Smooth muscle cell (in vitro differentiated cells): ENCODE measurements at regions not wholly inside any gene's neighbourhood (a gene's known extent, or its start where the extent isn't known, plus 50 kb on each side); places are given as distances from the start of the nearest gene placed in this dataset.

ENCODE experiments used
- DNase-seq: peaks from one replicate; lab custom pipeline; 2025; ENCODE audit not compliant: unreplicated experiment; lab: John Stamatoyannopoulos, UW
- H2AFZ ChIP-seq: fragments of 200-600 bp; sonication (generic); 2 replicates; pipeline ENCODE4 v1.6.0; 2016; ENCODE audit warnings: antibody characterized with exemption, low read depth, mild to moderate bottlenecking
- H3F3A ChIP-seq: fragments of 200-600 bp; sonication (generic); 2 replicates; pipeline ENCODE4 v1.6.0; 2017; ENCODE audit warnings: antibody characterized with exemption, low read depth
- H3K27ac ChIP-seq: fragments of 200-600 bp; sonication (generic); 2 replicates; pipeline ENCODE4 v1.5.1; 2016; ENCODE audit warnings: low read depth, mild to moderate bottlenecking
- H3K27me3 ChIP-seq: fragments of 200-600 bp; sonication (generic); 2 replicates; pipeline ENCODE4 v1.6.1; 2016; ENCODE audit warnings: low read depth, mild to moderate bottlenecking
- H3K36me3 ChIP-seq: fragments of 200-600 bp; sonication (generic); 2 replicates; pipeline ENCODE4 v1.5.1; 2016; ENCODE audit warnings: low read depth
- H3K4me1 ChIP-seq: fragments of 200-600 bp; sonication (generic); 2 replicates; pipeline ENCODE4 v1.5.1; 2016; ENCODE audit warnings: low read depth
- H3K4me2 ChIP-seq: fragments of 200-600 bp; sonication (generic); 2 replicates; pipeline ENCODE4 v1.6.0; 2016; ENCODE audit warnings: mild to moderate bottlenecking
- H3K4me3 ChIP-seq: fragments of 200-600 bp; sonication (generic); 2 replicates; pipeline ENCODE4 v1.5.1; 2016; ENCODE audit warnings: mild to moderate bottlenecking
- H3K79me2 ChIP-seq: fragments of 200-600 bp; sonication (generic); 2 replicates; pipeline ENCODE4 v1.6.0; 2016; ENCODE audit warnings: low read depth, mild to moderate bottlenecking
- H3K9ac ChIP-seq: fragments of 200-600 bp; sonication (generic); 2 replicates; pipeline ENCODE4 v1.6.0; 2016; ENCODE audit warnings: low read depth
- H3K9me3 ChIP-seq: fragments of 200-600 bp; sonication (generic); replicated peaks from 2 replicates; pipeline ENCODE4 v1.5.1; 2016; ENCODE audit warnings: low read depth
- H4K20me1 ChIP-seq: fragments of 200-600 bp; sonication (generic); 2 replicates; pipeline ENCODE4 v1.6.0; 2016; ENCODE audit warnings: low read depth
- WGBS: methylation state at CpG from one replicate; pipeline ENCODE4 v1.1.7; 2016; ENCODE audit warnings: low lambda C conversion rate; 5-methylcytosine and 5-hydroxymethylcytosine counted together
- TF ChIP-seq, protein P1 (sequence below): fragments of 200-600 bp; sonication (generic); IDR thresholded peaks from 2 replicates; pipeline ENCODE4 v1.5.1; 2017; ENCODE audit warnings: borderline replicate concordance, mild to moderate bottlenecking, antibody characterized with exemption; ENCODE audit not compliant: insufficient read depth, poor library complexity, severe bottlenecking

- H3K27me3 ChIP-seq: no peaks in the 10 kb centered on the region
- no peak overlapping the region for H2AFZ ChIP-seq
Observed at GRCh38 chr11:104337273-104337672, 173.3 kb upstream of the PDGFD start.

GRCh38 chr11:104333977-104334376 is 170.0 kb upstream of the PDGFD start:
- no peak overlapping the region for H3K4me2 ChIP-seq
- TF ChIP-seq, protein P1, sequence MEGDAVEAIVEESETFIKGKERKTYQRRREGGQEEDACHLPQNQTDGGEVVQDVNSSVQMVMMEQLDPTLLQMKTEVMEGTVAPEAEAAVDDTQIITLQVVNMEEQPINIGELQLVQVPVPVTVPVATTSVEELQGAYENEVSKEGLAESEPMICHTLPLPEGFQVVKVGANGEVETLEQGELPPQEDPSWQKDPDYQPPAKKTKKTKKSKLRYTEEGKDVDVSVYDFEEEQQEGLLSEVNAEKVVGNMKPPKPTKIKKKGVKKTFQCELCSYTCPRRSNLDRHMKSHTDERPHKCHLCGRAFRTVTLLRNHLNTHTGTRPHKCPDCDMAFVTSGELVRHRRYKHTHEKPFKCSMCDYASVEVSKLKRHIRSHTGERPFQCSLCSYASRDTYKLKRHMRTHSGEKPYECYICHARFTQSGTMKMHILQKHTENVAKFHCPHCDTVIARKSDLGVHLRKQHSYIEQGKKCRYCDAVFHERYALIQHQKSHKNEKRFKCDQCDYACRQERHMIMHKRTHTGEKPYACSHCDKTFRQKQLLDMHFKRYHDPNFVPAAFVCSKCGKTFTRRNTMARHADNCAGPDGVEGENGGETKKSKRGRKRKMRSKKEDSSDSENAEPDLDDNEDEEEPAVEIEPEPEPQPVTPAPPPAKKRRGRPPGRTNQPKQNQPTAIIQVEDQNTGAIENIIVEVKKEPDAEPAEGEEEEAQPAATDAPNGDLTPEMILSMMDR: peak; percentile 29
- H3K9me3 ChIP-seq: no peaks in the 10 kb centered on the region

More at GRCh38 chr11:104337273-104337672, 173.3 kb upstream of the PDGFD start:
- H3K27ac ChIP-seq: peak overlapping the region; percentile 89
- H3K9ac ChIP-seq: no peak overlapping the region
- H3F3A ChIP-seq: no peaks in the 10 kb centered on the region
- no peak for DNase-seq
- TF ChIP-seq, protein P1: no peak
- H3K36me3 ChIP-seq: no peaks in the 10 kb centered on the region
- H3K9me3 ChIP-seq: no peaks in the 10 kb centered on the region
- no peak overlapping the region for H3K4me2 ChIP-seq
- H3K4me1 ChIP-seq: peaks cover 6% of the 10 kb centered on the region
- no peaks in the 10 kb centered on the region for H4K20me1 ChIP-seq
- H3K79me2 ChIP-seq: no peaks in the 10 kb centered on the region
- H3K4me3 ChIP-seq: no peak overlapping the region
- whole genome bisulfite sequencing: 82% methylated on average over 3 of the region's 3 CpGs

GRCh38 chr11:104332110-104332509 is 168.2 kb upstream of the PDGFD start:
- DNase-seq: no peak

More at GRCh38 chr11:104333977-104334376, 170.0 kb upstream of the PDGFD start:
- Histone ChIP-seq H3K9ac (no peak overlapping the region), H3F3A (no peaks in the 10 kb centered on the region), H3K79me2 (no peaks in the 10 kb centered on the region), H3K4me3 (no peak overlapping the region), H3K27me3 (no peaks in the 10 kb centered on the region), H3K36me3 (no peaks in the 10 kb centered on the region), H2AFZ (no peak overlapping the region), H4K20me1 (no peaks in the 10 kb centered on the region), H3K27ac (no peak overlapping the region), H3K4me1 (peaks cover 6% of the 10 kb centered on the region)
- 96% methylated on average over 4 of the region's 4 CpGs for WGBS
- no peak for DNase-seq

More at GRCh38 chr11:104332110-104332509, 168.2 kb upstream of the PDGFD start:
- Histone ChIP-seq H3K4me1 (no peaks in the 10 kb centered on the region), H3K9me3 (no peaks in the 10 kb centered on the region), H3K27me3 (no peaks in the 10 kb centered on the region), H4K20me1 (no peaks in the 10 kb centered on the region), H3K9ac (no peak overlapping the region), H2AFZ (no peak overlapping the region), H3K4me3 (no peak overlapping the region), H3F3A (no peaks in the 10 kb centered on the region), H3K4me2 (no peak overlapping the region), H3K36me3 (no peaks in the 10 kb centered on the region), H3K79me2 (no peaks in the 10 kb centered on the region), H3K27ac (no peak overlapping the region)
- TF ChIP-seq, protein P1: peak; percentile 29
- 30% methylated on average over 4 of the region's 4 CpGs for WGBS
